ENCODE measurements at regions not wholly inside any gene's neighbourhood (a gene's known extent, or its start where the extent isn't known, plus 50 kb on each side); places are given as distances from the start of the nearest gene placed in this dataset.

DNA sequence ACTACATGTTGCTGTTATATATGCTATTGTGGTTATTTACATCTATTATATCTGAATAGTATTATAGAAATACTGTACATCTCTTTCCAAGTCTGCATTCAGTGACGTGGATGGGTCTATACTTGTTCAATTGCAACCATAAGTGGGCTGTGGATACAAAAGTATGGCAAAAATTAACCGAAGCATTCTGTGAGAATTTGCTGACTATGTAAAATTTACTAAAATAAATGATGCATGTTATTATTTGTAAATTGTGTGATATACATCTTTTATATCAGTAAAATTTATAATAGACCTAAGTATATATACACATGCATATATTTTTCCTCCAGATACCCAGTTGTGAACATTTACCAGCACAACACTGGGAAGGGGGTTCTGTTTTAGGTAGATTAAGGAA, 215.1 kb downstream of the NECTIN3 start:
- no peak overlapping the region for H3K9ac ChIP-seq (ENCODE audit: insufficient read depth in 1 of 2, low read length in 2 of 2)
- TF ChIP-seq, protein P1, sequence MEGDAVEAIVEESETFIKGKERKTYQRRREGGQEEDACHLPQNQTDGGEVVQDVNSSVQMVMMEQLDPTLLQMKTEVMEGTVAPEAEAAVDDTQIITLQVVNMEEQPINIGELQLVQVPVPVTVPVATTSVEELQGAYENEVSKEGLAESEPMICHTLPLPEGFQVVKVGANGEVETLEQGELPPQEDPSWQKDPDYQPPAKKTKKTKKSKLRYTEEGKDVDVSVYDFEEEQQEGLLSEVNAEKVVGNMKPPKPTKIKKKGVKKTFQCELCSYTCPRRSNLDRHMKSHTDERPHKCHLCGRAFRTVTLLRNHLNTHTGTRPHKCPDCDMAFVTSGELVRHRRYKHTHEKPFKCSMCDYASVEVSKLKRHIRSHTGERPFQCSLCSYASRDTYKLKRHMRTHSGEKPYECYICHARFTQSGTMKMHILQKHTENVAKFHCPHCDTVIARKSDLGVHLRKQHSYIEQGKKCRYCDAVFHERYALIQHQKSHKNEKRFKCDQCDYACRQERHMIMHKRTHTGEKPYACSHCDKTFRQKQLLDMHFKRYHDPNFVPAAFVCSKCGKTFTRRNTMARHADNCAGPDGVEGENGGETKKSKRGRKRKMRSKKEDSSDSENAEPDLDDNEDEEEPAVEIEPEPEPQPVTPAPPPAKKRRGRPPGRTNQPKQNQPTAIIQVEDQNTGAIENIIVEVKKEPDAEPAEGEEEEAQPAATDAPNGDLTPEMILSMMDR (IDR thresholded peaks at IDR 0.05; ENCODE audit: control extremely low read depth, extremely low read depth) = no peak
- peaks cover 0 to 3% (median under 1%) of the 10 kb centered on the region in 4 donors for H3K9me3 ChIP-seq (ENCODE audit: control insufficient read depth in 4 of 4, insufficient read depth in 3 of 4, low read length in 3 of 4)
- no peak overlapping the region for H3K4me3 ChIP-seq
- DNase-seq (no peak), ATAC-seq (ENCODE audit: insufficient read depth, low FRiP score) (no peak)
- WGBS, 2 donors = 89 to 93% methylated on average over 2 of the region's 2 CpGs
- H3K27ac ChIP-seq (ENCODE audit: low read depth in 1 of 2, low read length in 1 of 2) = no peak overlapping the region
- H3K36me3 ChIP-seq (ENCODE audit: control insufficient read depth in 4 of 4, insufficient read depth in 4 of 4, low read length in 4 of 4) = no peaks in the 10 kb centered on the region
- H3K4me1 ChIP-seq (ENCODE audit: control insufficient read depth in 5 of 5, insufficient read depth in 5 of 5, low read length in 5 of 5) = peaks cover 0 to under 1% (median 0%) of the 10 kb centered on the region in 5 donors
- peaks cover 0 to 2% (median 0%) of the 10 kb centered on the region in 3 donors for H3K27me3 ChIP-seq (ENCODE audit: control insufficient read depth in 3 of 3, insufficient read depth in 3 of 3, low read length in 2 of 3)

DNA sequence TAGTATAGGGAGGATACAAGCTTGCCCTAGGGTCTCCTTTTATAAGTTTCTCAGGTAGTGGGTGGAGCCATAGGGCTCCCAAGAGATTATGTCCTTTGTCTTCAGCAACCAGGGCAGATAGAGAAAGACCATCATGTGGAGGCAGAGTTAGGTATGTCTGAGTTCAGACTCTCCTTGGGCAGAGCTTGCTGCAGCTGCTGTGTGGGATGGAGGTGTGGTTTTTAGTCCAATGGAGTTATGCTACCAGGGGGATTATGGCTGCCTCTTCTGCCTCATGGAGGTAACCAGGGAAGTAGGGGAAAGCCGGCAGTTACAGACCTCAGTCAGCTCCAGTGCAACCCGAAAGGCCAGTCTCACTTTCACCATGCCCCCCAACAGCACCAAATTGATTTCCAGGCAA, 220.5 kb downstream of the NECTIN3 start:
- WGBS, 2 donors = 93 to 100% methylated on average over 2 of the region's 2 CpGs
- no peak overlapping the region for H3K27ac ChIP-seq (ENCODE audit: low read depth in 1 of 2, low read length in 1 of 2)
- no peak for DNase-seq
- H3K36me3 ChIP-seq (ENCODE audit: control insufficient read depth in 4 of 4, insufficient read depth in 4 of 4, low read length in 4 of 4) = no peaks in the 10 kb centered on the region
- peaks cover 0 to 2% (median 0%) of the 10 kb centered on the region in 4 donors for H3K9me3 ChIP-seq (ENCODE audit: control insufficient read depth in 4 of 4, insufficient read depth in 3 of 4, low read length in 3 of 4)
- no peak overlapping the region for H3K4me3 ChIP-seq
- no peak for ATAC-seq (ENCODE audit: insufficient read depth, low FRiP score)
- no peaks in the 10 kb centered on the region for H3K27me3 ChIP-seq (ENCODE audit: control insufficient read depth in 3 of 3, insufficient read depth in 3 of 3, low read length in 2 of 3)
- H3K4me1 ChIP-seq (ENCODE audit: control insufficient read depth in 5 of 5, insufficient read depth in 5 of 5, low read length in 5 of 5) = peaks cover 0 to 2% (median 0%) of the 10 kb centered on the region in 5 donors
- H3K9ac ChIP-seq (ENCODE audit: insufficient read depth in 1 of 2, low read length in 2 of 2) = no peak overlapping the region
- TF ChIP-seq, protein P1 (IDR thresholded peaks at IDR 0.05; ENCODE audit: control extremely low read depth, extremely low read depth) = no peak

DNA sequence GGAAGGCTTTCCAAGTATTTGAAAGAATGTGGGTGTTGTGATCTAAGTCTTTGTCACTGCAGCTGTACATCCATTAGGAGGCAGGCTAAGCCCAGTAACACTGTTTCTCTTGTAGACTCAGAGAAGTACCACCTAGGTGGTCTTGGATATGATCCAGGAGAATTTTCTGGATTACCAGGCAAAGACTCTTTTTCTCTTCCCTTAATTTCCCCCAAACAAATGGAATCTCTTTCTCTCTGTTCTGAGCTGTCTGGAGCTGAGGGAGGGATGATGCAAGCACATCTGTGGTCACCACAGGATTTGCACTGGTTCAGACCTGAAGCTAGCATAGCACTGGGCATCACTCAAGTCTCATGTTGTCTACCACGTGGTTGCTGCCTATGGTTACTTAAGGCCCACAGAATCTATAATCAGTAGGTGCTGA, 227.6 kb downstream of the NECTIN3 start:
- Histone ChIP-seq H3K9me3 (ENCODE audit: control insufficient read depth in 4 of 4, insufficient read depth in 3 of 4, low read length in 3 of 4) (no peaks in the 10 kb centered on the region), H3K27me3 (ENCODE audit: control insufficient read depth in 3 of 3, insufficient read depth in 3 of 3, low read length in 2 of 3) (no peaks in the 10 kb centered on the region), H3K9ac (ENCODE audit: insufficient read depth in 1 of 2, low read length in 2 of 2) (no peak overlapping the region), H3K4me1 (ENCODE audit: control insufficient read depth in 5 of 5, insufficient read depth in 5 of 5, low read length in 5 of 5) (no peaks in the 10 kb centered on the region), H3K36me3 (ENCODE audit: control insufficient read depth in 4 of 4, insufficient read depth in 4 of 4, low read length in 4 of 4) (no peaks in the 10 kb centered on the region), H3K4me3 (no peak overlapping the region), H3K27ac (ENCODE audit: low read depth in 1 of 2, low read length in 1 of 2) (no peak overlapping the region)
- DNase-seq = no peak
- 64 to 78% methylated on average over 1 of the region's 1 CpG for WGBS, 2 donors
- ATAC-seq (ENCODE audit: insufficient read depth, low FRiP score) = no peak
- TF ChIP-seq, protein P1 (IDR thresholded peaks at IDR 0.05; ENCODE audit: control extremely low read depth, extremely low read depth) = no peak

DNA sequence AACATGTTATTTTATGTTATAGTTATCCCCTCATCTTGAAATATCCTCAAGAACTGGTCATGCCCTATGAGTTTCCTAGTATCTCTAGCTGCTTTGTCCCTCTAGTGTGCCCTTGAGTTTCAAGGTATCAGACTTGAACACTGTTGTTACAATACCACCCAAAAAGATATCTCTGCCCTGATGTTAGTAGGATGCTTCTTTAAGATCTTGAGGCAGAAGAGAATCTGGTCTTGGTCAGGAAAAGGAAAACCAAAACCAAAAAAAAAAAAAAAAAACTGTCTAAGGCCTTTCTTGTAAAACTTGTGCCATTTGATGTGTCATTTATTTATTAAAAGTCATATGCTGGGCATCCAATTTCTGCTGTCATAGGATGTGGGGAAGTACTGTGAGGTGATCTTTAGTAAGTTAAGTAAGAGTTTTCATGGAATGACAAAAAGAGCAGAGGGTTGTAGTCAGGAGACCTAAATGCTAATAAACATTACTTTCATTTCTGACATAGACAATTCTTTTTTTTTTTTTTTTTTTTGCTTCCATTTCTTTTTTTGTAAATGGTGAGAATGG, 229.7 kb downstream of the NECTIN3 start:
- ATAC-seq (ENCODE audit: insufficient read depth, low FRiP score) (no peak), DNase-seq (no peak)
- H3K9me3 ChIP-seq (ENCODE audit: control insufficient read depth in 4 of 4, insufficient read depth in 3 of 4, low read length in 3 of 4) = no peaks in the 10 kb centered on the region
- TF ChIP-seq, protein P1 (IDR thresholded peaks at IDR 0.05; ENCODE audit: control extremely low read depth, extremely low read depth) = no peak
- no peak overlapping the region for H3K27ac ChIP-seq (ENCODE audit: low read depth in 1 of 2, low read length in 1 of 2)
- no peaks in the 10 kb centered on the region for H3K4me1 ChIP-seq (ENCODE audit: control insufficient read depth in 5 of 5, insufficient read depth in 5 of 5, low read length in 5 of 5)
- no peaks in the 10 kb centered on the region for H3K36me3 ChIP-seq (ENCODE audit: control insufficient read depth in 4 of 4, insufficient read depth in 4 of 4, low read length in 4 of 4)
- H3K4me3 ChIP-seq = no peak overlapping the region
- no peaks in the 10 kb centered on the region for H3K27me3 ChIP-seq (ENCODE audit: control insufficient read depth in 3 of 3, insufficient read depth in 3 of 3, low read length in 2 of 3)
- H3K9ac ChIP-seq (ENCODE audit: insufficient read depth in 1 of 2, low read length in 2 of 2) = no peak overlapping the region
